KG1 (cell line): ENCODE measurements at regions not wholly inside any gene's neighbourhood (a gene's known extent, or its start where the extent isn't known, plus 50 kb on each side); places are given as distances from the start of the nearest gene placed in this dataset.

ENCODE experiments used
- DNase-seq: peaks from one replicate; lab custom pipeline; 2025; lab: John Stamatoyannopoulos, UW

GRCh38 chr5:56320686-56321085 is 87.6 kb upstream of the ANKRD55 start:
- DNase-seq = no peak

- no peak for DNase-seq
Measured at GRCh38 chr5:56319526-56320181, 86.5 kb upstream of the ANKRD55 start.

DNA sequence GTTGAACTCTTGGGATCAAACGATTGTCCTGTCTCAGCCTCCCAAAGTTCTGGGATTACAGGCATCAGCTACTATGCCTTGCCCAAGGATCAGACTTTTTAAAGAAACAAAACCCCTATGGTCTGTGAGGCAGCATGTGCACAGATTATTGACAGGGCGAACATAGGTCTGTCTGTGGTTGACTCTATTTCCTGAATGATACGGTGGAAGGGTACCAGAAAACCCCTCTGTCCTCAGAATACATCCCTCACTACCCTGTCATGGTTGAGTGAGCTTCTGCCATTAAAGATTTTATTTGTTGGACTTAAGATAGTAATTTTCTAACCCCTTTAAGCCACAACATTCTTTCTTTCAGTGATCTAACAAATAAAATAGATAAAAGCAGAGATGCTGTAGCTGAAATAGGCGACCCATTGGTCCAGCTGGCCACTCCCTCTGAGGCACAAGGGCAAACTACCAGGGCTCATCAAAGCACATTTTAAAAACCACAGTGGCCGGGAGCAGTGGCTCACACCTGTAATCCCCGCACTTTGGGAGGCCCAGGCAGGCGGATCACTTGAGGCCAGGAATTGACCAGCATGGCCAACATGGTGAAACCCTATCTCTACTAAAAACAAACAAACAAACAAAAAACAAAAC is 84.9 kb upstream of the ANKRD55 start:
- no peak for DNase-seq

DNA sequence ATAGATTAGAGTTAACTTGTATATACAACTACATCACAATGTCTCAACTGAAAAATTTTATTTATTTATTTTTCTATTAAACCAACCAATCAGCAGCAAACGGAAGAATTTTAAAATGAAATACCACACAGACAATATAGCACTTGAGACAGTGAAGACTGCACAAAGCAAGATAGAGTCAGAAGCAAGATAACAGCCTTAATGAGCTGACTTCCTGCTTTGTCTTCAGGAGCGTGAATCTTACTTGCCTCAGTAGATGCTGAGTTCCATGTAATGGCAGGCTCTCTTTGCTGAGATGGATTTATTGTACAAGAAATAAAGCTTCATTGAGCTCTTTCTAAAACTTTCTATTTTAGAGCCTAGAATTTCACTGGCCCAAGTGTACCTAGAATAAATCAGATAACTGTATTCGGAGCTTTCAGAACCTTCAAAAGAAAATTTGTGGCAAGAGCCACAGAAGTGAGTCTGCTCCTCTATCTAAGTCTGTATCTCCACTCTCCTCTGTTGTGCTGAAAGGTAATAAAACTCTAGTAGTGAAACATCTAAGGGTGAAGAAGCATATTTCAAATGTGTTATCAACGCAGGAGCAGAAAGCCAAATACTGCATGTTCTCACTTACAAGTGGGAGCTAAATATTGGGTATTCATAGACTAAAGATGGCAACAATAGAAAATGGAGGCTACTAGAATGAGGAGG is 83.3 kb upstream of the ANKRD55 start:
- DNase-seq = no peak

DNA sequence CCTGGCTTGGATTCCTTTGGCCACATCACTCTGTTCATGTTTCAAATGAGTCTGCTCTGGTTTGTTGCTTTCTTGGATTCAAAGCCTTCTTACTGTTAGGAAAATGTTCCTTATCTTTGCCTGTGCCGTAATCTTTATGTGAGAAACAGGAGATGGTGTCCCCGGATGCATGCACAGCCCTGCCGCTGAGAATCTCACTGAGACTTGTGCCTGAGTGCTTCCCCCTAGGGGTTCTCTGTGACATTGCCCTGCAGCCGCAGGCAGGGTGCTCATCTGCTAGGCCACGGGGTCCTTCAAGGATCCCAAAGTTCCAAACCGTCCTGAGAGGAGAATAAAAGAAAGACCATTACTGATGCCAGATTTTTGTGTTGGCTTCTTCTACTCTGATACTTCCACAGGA is 81.4 kb upstream of the ANKRD55 start:
- DNase-seq = no peak

DNA sequence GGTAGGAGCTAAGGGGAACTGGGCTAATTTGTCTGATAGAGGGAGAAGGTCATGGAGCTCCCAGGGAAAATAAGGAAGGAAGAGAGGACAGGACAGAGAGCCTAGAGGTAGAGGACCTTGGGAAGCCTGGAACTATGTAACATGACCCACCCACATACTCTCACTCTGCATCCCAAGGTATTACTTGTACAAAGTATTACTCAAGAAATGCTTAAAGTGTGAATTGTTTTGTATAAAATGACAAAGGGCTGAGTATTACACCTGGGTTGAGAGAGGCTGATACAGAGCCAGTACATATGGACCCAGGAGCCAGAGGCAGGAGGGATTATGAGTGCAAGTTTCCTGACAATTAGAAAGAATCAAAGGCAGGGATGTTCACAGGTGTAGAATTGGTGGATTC is 80.5 kb upstream of the ANKRD55 start:
- DNase-seq = no peak

- DNase-seq = no peak
Measured at GRCh38 chr5:56313004-56313531, 79.9 kb upstream of the ANKRD55 start.

DNA sequence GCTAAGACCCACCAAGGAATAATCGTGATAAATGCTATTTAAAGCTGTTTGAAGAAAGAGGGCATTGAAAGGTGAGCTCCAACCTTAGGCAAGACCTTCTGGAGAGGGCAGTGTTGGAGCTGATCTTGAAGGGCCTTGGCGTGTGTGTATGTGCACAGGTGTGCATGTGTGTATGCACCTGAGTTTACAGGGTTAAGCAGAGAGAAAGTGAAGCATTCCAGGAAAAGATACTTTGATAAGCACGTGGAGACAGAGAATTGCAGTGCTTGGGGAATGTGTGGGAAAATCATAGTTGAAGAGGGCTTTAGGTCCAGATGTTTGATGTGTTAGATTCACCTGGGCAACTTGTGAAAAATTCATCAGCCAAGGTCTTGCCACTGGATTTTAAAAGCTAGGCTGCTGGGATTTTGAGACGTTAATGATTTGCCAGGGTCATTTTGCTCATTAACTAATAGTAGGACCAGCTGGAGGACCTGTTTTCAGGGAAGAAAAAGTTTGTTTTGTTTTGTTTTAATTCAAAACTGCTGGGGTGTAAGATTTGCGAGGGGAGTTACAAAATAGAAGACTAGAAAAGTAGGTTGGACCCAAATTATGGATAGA is 78.3 kb upstream of the ANKRD55 start:
- DNase-seq = no peak

- DNase-seq = no peak
Measured at GRCh38 chr5:56310711-56311204, 77.6 kb upstream of the ANKRD55 start.

GRCh38 chr5:56309262-56309826 is 76.2 kb upstream of the ANKRD55 start:
- DNase-seq = no peak

- no peak for DNase-seq
Measured at GRCh38 chr5:56307714-56308333, 74.7 kb upstream of the ANKRD55 start.

- no peak for DNase-seq
Measured at GRCh38 chr5:56306433-56307150, 73.5 kb upstream of the ANKRD55 start.

DNA sequence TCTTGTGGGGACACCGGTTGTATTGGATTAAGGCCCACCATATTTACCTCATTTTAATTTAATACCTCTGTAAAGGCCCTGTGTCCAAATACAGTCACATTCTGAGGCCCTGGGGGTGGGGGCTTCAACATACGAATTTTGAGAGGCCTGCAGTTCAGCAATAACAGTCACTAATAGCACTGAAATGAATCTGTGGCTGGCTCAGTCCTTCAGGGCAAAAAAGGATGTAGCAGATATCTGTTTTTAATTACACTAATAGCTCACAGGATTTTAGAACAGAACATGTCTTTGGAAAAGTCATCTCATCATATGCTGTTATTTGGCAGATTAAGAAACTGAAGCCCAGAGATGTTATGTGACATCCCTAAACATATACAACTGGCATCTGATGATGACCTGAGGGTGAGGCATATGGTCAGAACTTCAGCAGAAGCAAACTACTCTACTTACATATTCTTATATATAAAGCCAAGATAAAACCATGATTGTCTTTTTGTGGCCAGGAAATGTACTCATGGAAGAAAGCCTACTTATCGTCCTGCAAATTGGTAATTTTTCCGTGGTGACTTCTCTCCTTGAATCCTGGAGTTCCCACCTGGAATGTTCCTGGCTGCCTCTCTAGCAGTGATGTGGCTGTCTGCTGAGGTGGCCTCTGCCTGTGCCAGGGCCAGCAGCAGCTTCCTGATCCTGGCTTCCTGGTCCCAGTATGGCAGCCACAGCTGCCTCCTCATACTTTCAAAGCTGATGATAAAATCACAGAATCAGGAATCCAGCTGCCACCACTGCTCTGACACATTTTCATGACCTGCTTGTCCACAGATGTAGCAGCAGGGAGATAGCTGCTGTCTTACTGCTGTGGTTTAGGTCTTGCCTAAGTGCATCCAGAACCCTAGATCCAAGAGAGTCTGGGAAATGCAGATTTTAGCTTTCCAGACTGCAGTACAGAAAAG is 72.1 kb upstream of the ANKRD55 start:
- DNase-seq = no peak

DNA sequence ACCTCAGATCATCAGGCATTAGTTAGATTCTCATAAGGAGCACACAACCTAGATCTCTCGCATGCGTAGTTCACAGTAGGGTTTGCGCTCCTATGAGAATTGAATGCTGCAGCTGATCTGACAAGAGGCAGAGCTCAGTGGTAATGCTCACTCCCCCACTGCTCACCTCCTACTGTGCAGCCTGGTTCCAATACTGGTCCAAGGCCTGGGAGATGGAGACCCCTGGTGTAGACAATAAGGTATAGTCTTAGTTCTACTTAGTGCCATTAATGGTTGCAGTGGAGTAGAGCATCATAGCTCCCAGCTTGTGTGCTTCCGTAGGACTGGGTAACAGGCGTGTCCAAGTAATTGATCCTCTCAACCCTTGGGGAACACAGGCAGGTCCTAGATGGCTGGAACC is 70.4 kb upstream of the ANKRD55 start:
- DNase-seq = no peak

- DNase-seq = no peak
Measured at GRCh38 chr5:56302027-56302426, 68.9 kb upstream of the ANKRD55 start.

GRCh38 chr5:56301069-56301468 is 67.9 kb upstream of the ANKRD55 start:
- no peak for DNase-seq

GRCh38 chr5:56299212-56299611 is 66.1 kb upstream of the ANKRD55 start:
- DNase-seq = no peak

DNA sequence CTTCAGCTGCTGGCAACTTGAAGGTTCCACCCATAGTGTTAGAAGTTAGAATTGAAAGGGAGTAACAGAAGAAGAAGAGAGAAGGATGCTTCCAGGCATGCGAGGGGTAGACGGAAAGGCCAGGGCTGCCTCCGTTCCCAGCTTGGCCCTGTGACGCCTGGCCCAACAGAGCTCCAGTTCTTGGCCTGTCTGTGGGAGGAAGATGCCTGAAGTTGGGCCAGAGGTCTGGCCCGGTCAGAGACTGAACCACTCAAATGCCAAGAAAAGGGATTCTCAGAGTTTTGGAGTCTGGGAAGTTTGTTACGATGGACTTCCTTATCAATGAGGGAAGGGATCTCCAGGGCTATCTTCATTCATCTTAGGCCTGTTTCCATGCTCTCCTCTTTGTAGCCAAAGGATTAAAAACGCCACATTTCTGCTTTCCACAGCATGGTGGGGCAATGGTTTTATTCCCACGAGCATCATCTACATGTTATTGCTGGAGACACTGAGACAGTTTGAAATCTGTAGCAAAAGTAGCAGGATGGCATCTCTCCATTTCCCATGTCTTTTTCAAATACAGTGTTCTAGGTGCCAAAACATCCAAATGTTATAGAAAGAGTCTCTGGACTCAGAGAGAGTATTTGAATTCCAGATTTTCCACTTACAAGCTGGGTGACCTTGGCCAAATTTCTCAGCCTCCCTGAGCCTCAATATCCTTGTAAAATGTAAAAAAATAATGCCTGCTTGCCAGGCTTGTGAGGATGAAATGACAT is 65.4 kb upstream of the ANKRD55 start:
- DNase-seq = no peak

- no peak for DNase-seq
Measured at GRCh38 chr5:56297851-56298250, 64.7 kb upstream of the ANKRD55 start.
